ENCODE measurements at regions not wholly inside any gene's neighbourhood (a gene's known extent, or its start where the extent isn't known, plus 50 kb on each side); places are given as distances from the start of the nearest gene placed in this dataset.

DNA sequence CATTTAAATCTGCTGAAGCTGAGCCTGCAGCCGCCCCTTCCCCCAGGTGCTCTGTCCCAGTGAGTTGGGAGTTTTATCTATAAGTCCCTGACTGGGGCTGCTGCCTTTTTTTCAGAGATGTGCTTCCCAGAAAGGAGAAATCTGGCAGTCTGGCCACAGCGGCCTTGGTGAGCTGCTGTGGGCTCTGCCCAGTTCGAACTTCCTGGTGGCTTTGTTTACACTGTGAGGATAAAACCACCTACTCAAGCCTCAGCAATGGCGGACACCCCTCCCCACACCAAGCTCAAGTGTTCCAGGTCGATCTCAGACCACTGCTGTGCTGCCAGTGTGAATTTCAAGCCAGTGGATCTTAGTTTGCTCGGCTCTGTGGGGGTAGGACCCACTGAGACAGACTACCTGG lies 97.3 kb downstream of the ACAA2 start:
- TF ChIP-seq POLR2A (IDR thresholded peaks at IDR 0.05; ENCODE audit: extremely low read depth, insufficient read length), result no peak
- TF ChIP-seq, protein P1, sequence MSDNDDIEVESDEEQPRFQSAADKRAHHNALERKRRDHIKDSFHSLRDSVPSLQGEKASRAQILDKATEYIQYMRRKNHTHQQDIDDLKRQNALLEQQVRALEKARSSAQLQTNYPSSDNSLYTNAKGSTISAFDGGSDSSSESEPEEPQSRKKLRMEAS (IDR thresholded peaks at IDR 0.05; ENCODE audit: low read depth, low read length), result no peak
- TF ChIP-seq MYC (IDR thresholded peaks at IDR 0.05; ENCODE audit: low read depth, low read length), result no peak
- TF ChIP-seq, protein P2, sequence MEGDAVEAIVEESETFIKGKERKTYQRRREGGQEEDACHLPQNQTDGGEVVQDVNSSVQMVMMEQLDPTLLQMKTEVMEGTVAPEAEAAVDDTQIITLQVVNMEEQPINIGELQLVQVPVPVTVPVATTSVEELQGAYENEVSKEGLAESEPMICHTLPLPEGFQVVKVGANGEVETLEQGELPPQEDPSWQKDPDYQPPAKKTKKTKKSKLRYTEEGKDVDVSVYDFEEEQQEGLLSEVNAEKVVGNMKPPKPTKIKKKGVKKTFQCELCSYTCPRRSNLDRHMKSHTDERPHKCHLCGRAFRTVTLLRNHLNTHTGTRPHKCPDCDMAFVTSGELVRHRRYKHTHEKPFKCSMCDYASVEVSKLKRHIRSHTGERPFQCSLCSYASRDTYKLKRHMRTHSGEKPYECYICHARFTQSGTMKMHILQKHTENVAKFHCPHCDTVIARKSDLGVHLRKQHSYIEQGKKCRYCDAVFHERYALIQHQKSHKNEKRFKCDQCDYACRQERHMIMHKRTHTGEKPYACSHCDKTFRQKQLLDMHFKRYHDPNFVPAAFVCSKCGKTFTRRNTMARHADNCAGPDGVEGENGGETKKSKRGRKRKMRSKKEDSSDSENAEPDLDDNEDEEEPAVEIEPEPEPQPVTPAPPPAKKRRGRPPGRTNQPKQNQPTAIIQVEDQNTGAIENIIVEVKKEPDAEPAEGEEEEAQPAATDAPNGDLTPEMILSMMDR (IDR thresholded peaks at IDR 0.05; ENCODE audit: low read depth, low read length), result no peak
- no peak for DNase-seq (ENCODE audit: low read depth)
- H3K4me3 ChIP-seq (ENCODE audit: low read depth, low read length), result no peak overlapping the region

DNA sequence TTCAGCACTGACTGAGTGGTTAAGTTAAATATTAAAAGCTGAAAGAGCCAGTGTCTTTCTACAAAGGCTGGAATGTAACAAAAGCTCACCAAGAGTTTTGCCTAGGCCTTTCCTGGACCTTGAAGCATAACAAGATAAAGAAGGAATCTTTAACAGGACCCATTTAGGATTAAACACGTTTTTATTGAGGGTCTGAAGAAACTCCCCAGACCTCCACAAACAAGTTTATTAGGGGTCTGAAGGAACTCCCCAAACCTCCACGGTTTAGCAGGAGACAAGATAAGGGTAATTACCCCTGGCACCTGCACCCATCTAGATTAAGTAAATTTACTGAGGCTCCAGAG lies 104.0 kb downstream of the ACAA2 start:
- no peak overlapping the region for H3K4me3 ChIP-seq (ENCODE audit: low read depth, low read length)
- no peak for DNase-seq (ENCODE audit: low read depth)
- TF ChIP-seq MYC (IDR thresholded peaks at IDR 0.05; ENCODE audit: low read depth, low read length), result no peak
- TF ChIP-seq, protein P2 (IDR thresholded peaks at IDR 0.05; ENCODE audit: low read depth, low read length), result no peak
- TF ChIP-seq, protein P1 (IDR thresholded peaks at IDR 0.05; ENCODE audit: low read depth, low read length), result no peak
- no peak for TF ChIP-seq POLR2A (IDR thresholded peaks at IDR 0.05; ENCODE audit: extremely low read depth, insufficient read length)

DNA sequence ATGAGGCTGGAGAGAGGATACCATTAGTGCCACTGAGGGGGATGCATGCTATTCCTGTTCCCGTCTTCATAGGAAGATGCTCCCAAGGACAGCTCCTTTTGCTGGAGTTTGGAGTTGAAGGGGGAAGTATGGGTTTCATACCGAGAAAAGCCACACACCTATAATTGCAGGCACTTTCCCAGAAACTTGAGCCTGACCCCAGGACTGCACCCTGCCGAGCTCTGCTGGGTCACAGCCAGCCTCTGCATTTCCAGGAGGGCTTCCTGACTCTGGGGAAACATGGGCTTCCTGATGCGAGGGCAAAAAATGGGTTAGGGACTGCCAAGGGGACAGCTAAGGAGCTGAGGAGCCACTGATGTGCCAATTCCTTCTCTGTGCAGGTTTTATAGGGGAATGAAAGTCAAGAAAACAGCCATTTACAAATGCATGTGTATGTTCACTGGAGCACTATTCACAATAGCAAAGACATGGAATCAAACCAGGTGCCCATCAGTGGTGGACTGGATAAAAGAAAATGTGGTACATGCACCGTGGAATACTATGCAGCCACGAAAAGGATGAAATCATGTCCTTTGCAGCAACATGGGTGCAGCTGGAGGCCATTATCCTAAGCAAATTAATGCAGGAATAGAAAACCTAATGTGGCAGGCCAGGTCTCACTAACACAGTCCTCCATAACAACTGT lies 104.5 kb downstream of the ACAA2 start:
- no peak for DNase-seq (ENCODE audit: low read depth)
- TF ChIP-seq MYC (IDR thresholded peaks at IDR 0.05; ENCODE audit: low read depth, low read length) (no peak), POLR2A (IDR thresholded peaks at IDR 0.05; ENCODE audit: extremely low read depth, insufficient read length) (no peak)
- TF ChIP-seq, protein P2 (IDR thresholded peaks at IDR 0.05; ENCODE audit: low read depth, low read length), result no peak
- TF ChIP-seq, protein P1 (IDR thresholded peaks at IDR 0.05; ENCODE audit: low read depth, low read length), result no peak
- H3K4me3 ChIP-seq (ENCODE audit: low read depth, low read length), result no peak overlapping the region

DNA sequence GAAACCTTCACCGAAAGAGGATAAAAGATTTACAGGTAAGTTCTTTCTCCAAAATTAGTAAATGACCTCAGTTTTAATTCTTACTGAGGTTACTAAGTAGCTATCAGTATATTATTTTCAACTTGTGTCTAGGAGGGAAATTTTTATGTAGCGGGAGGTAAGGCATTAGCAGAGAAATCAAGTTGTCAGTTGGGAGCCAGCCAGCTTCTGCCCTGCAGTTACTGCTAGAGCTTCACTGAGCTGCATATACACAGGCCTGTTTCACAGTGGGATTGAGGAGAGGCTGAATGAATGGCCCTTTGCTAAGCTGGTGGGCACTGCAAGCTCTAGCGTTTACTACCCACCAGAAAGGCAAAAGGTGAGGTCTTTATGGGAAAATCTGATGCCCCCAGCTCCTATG lies 105.7 kb downstream of the ACAA2 start:
- no peak overlapping the region for H3K4me3 ChIP-seq (ENCODE audit: low read depth, low read length)
- TF ChIP-seq, protein P2 (IDR thresholded peaks at IDR 0.05; ENCODE audit: low read depth, low read length), result no peak
- TF ChIP-seq POLR2A (IDR thresholded peaks at IDR 0.05; ENCODE audit: extremely low read depth, insufficient read length), result no peak
- TF ChIP-seq MYC (IDR thresholded peaks at IDR 0.05; ENCODE audit: low read depth, low read length), result no peak
- TF ChIP-seq, protein P1 (IDR thresholded peaks at IDR 0.05; ENCODE audit: low read depth, low read length), result no peak
- no peak for DNase-seq (ENCODE audit: low read depth)

DNA sequence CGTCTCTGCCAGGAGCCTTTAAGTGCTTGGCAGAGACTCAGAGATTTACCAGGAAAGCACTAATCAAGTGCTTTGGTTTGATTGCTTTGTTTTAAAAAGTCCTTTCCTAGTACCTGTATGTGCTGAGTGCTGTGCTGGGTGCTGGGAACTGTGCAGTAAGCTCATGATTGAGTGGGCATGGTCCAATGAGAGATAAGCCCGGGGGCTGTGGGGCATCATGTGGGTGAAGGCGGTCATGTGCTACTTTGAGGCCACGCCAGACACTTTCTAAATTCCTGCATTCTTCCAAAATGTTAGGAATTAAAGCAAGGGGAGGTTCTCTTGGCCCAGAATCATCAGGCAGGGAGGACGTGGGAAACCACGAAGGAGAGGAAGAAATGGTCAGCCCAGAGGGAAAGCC lies 109.0 kb downstream of the ACAA2 start:
- no peak overlapping the region for H3K4me3 ChIP-seq (ENCODE audit: low read depth, low read length)
- DNase-seq (ENCODE audit: low read depth), result no peak
- TF ChIP-seq POLR2A (IDR thresholded peaks at IDR 0.05; ENCODE audit: extremely low read depth, insufficient read length) (no peak), MYC (IDR thresholded peaks at IDR 0.05; ENCODE audit: low read depth, low read length) (no peak)
- TF ChIP-seq, protein P2 (IDR thresholded peaks at IDR 0.05; ENCODE audit: low read depth, low read length), result no peak
- TF ChIP-seq, protein P1 (IDR thresholded peaks at IDR 0.05; ENCODE audit: low read depth, low read length), result no peak

Data from NB4 (cell line).